ENCODE measurements at regions not wholly inside any gene's neighbourhood (a gene's known extent, or its start where the extent isn't known, plus 50 kb on each side); places are given as distances from the start of the nearest gene placed in this dataset.
A peak's percentile ranks its signal among the peaks of the same experiment; 100 is the strongest.
"Not testable (repeated sequence)": the region's sequence is repeated elsewhere in the genome, so short reads cannot be mapped to it uniquely, and the experiment has no call there.

GRCh38 chr10:10722422-10722821 is 295.2 kb upstream of the CELF2 start:
- Histone ChIP-seq H3K36me3 (ENCODE audit: low read depth) (no peaks in the 10 kb centered on the region), H3K9me3 (no peaks in the 10 kb centered on the region), H3K4me1 (ENCODE audit: low read depth) (no peaks in the 10 kb centered on the region), H3K4me3 (no peak overlapping the region)
- intact Hi-C loops (cut with DNase I, micrococcal nuclease), result no loop called here
- no peak for TF ChIP-seq CTCF (IDR thresholded peaks at IDR 0.05)
- no peak for ATAC-seq
- DNase-seq, result no peak

GRCh38 chr10:10725196-10725595 is 292.5 kb upstream of the CELF2 start:
- intact Hi-C loops (cut with DNase I, micrococcal nuclease), result no loop called here
- ATAC-seq (no peak), DNase-seq (no peak)
- Histone ChIP-seq H3K4me3 (no peak overlapping the region), H3K9me3 (no peaks in the 10 kb centered on the region), H3K4me1 (ENCODE audit: low read depth) (no peaks in the 10 kb centered on the region), H3K36me3 (ENCODE audit: low read depth) (no peaks in the 10 kb centered on the region)
- no peak for TF ChIP-seq CTCF (IDR thresholded peaks at IDR 0.05)

GRCh38 chr10:10726101-10726500 is 291.6 kb upstream of the CELF2 start:
- intact Hi-C loops (cut with DNase I, micrococcal nuclease), result no loop called here
- H3K36me3 ChIP-seq (ENCODE audit: low read depth), result no peaks in the 10 kb centered on the region
- no peak for TF ChIP-seq CTCF (IDR thresholded peaks at IDR 0.05)

DNA sequence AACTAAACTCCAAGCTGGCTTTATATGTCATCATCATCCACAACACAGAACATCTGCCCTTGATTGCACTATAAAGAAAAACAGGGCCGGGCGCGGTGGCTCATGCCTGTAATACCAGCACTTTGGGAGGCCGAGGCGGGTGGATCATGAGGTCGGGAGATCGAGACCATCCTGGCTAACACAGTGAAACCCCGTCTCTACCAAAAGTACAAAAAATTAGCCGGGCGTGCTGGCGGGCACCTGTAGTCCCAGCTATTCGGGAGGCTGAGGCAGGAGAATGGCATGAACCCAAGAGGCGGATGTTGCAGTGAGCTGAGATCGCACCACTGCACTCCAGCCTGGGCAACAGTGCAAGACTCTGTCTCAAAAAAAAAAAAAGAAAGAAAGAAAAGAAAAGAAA is 290.3 kb upstream of the CELF2 start:
- H3K4me1 ChIP-seq (ENCODE audit: low read depth); H3K9me3 ChIP-seq; H3K4me3 ChIP-seq; H3K36me3 ChIP-seq (ENCODE audit: low read depth); DNase-seq; intact Hi-C loops (cut with DNase I, micrococcal nuclease); ATAC-seq: not testable (repeated sequence)

More at GRCh38 chr10:10726101-10726500, 291.6 kb upstream of the CELF2 start:
- Histone ChIP-seq H3K9me3 (no peaks in the 10 kb centered on the region), H3K4me3 (no peak overlapping the region), H3K4me1 (ENCODE audit: low read depth) (no peaks in the 10 kb centered on the region)
- ATAC-seq (peak; percentile 28), DNase-seq (peak in 2 of 3 donors; percentile 16 to 27)

GRCh38 chr10:10727812-10728211 is 289.9 kb upstream of the CELF2 start:
- DNase-seq (no peak), ATAC-seq (peak; percentile 38)
- Histone ChIP-seq H3K9me3 (no peaks in the 10 kb centered on the region), H3K4me1 (ENCODE audit: low read depth) (no peaks in the 10 kb centered on the region), H3K36me3 (ENCODE audit: low read depth) (no peaks in the 10 kb centered on the region), H3K4me3 (no peak overlapping the region)
- intact Hi-C loops (cut with DNase I, micrococcal nuclease), result no loop called here
- no peak for TF ChIP-seq CTCF (IDR thresholded peaks at IDR 0.05)

- H3K36me3 ChIP-seq (ENCODE audit: low read depth), result no peaks in the 10 kb centered on the region
- intact Hi-C loops (cut with DNase I, micrococcal nuclease), result no loop called here
- ATAC-seq, result no peak
- no peak for DNase-seq
- H3K4me1 ChIP-seq (ENCODE audit: low read depth), result no peaks in the 10 kb centered on the region
- H3K4me3 ChIP-seq, result no peak overlapping the region
- no peak for TF ChIP-seq CTCF (IDR thresholded peaks at IDR 0.05)
- no peaks in the 10 kb centered on the region for H3K9me3 ChIP-seq
Measured at GRCh38 chr10:10730471-10731043, 287.1 kb upstream of the CELF2 start.

All from mucosa of descending colon (tissue), 3 donors.